ENCODE measurements at regions not wholly inside any gene's neighbourhood (a gene's known extent, or its start where the extent isn't known, plus 50 kb on each side); places are given as distances from the start of the nearest gene placed in this dataset.

DNA sequence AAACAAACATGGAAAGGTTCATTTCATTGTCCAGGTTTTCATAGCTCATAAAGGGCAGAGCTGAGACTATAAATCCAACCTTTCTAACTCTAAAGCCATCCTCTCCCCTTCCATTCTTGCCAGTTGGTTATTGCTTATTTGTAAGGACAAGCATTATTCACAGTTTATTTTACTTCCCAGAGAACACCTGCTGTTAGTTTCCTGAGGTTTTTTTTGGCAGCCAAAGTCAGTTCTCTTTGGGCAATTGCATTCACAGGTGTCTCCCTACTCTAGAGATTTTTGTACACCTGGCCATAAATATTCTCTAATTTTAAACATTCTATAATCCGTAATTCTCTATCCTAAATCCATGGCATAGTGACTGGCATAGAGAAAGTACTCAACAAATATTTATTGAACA is 87.3 kb upstream of the SPHKAP start:
- DNase-seq (ENCODE audit: low read depth) = no peak
- TF ChIP-seq, protein P1, sequence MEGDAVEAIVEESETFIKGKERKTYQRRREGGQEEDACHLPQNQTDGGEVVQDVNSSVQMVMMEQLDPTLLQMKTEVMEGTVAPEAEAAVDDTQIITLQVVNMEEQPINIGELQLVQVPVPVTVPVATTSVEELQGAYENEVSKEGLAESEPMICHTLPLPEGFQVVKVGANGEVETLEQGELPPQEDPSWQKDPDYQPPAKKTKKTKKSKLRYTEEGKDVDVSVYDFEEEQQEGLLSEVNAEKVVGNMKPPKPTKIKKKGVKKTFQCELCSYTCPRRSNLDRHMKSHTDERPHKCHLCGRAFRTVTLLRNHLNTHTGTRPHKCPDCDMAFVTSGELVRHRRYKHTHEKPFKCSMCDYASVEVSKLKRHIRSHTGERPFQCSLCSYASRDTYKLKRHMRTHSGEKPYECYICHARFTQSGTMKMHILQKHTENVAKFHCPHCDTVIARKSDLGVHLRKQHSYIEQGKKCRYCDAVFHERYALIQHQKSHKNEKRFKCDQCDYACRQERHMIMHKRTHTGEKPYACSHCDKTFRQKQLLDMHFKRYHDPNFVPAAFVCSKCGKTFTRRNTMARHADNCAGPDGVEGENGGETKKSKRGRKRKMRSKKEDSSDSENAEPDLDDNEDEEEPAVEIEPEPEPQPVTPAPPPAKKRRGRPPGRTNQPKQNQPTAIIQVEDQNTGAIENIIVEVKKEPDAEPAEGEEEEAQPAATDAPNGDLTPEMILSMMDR (IDR thresholded peaks at IDR 0.05; ENCODE audit: low read length, missing control alignments) = no peak
- H3K4me3 ChIP-seq (replicated peaks; ENCODE audit: low read depth, low read length) = no peak overlapping the region

DNA sequence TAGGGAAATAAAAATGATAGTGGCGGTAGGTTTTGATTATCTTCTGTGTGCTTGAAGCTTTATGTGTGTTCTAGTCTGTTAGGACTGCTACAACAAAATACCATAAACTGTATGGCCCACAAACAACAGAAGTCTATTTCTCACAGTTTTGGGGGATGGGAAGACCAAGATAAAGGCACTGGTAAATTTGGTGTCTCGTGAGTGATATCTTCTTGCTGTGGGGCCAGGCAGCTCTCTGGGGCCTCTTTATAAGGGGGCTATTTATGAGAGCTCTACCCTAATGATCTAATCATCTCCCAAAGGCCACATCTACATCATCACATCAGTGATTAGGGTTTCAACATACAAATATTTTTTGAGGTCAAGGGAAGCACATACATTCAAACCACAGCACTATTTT is 86.8 kb upstream of the SPHKAP start:
- DNase-seq (ENCODE audit: low read depth) = no peak
- TF ChIP-seq, protein P1 (IDR thresholded peaks at IDR 0.05; ENCODE audit: low read length, missing control alignments) = no peak

DNA sequence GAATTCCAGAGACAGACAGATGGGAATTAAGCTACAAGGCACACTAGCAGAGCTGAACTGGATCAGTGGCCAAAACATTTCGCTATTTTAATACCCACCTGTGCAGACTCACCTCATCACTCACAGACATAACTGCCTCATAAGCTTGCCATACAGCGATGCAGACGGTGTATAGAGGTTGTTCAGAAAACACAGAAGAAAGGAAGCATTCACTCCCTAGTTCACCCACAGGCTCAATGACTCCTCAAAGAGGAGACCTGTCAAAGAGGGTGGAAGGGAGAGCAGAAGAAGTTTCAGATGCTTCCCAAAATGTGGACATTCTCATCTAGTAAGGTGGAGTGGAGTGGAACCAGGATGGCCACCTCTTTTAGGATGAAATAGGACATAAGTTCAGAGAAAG is 81.7 kb upstream of the SPHKAP start:
- no peak for DNase-seq (ENCODE audit: low read depth)
- TF ChIP-seq, protein P1 (IDR thresholded peaks at IDR 0.05; ENCODE audit: low read length, missing control alignments) = no peak
- no peak overlapping the region for H3K4me3 ChIP-seq (replicated peaks; ENCODE audit: low read depth, low read length)

More for the DNA sequence above, 86.8 kb upstream of the SPHKAP start:
- no peak overlapping the region for H3K4me3 ChIP-seq (replicated peaks; ENCODE audit: low read depth, low read length)

DNA sequence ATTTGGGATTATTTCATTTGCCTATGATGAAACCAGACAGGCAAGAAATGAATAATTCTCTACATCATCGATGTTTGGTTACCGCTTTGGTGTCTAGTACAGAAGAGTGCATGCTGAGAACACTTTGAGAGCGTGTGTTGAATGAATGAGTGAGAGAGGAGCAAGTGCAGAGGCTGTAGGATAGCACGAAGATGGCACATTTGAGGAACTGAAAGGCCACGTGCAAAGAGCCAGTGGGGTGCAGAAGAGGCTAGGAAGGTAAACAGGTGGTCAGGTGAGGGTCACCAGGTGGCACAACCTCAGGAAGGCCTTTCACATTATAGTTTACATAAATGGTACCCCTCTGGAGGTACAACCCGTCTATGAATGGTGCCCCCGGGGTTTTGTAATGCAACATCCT is 80.1 kb upstream of the SPHKAP start:
- TF ChIP-seq, protein P1 (IDR thresholded peaks at IDR 0.05; ENCODE audit: low read length, missing control alignments) = no peak

DNA sequence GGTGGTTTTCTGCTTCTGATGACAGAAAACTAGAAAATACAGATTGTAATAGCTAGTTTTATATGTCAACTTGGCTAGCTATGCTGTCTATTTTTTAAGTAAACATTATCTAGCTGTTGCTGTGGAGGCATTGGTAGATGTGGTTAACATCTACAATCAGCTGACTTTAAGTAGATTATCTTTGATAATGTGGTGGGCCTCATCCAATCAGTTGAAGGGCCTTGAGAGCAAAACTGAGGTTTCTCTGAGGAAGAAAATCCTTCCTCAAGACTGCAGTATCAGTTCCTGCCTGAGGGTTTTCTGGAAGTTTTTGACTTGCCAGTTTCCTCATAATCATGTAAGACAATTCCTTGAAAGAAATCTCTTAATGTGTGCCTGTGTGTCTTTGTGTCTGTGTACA is 75.9 kb upstream of the SPHKAP start:
- H3K4me3 ChIP-seq (replicated peaks; ENCODE audit: low read depth, low read length) = no peak overlapping the region
- TF ChIP-seq, protein P1 (IDR thresholded peaks at IDR 0.05; ENCODE audit: low read length, missing control alignments) = no peak
- DNase-seq (ENCODE audit: low read depth) = no peak

More for the DNA sequence above, 80.1 kb upstream of the SPHKAP start:
- H3K4me3 ChIP-seq (replicated peaks; ENCODE audit: low read depth, low read length) = no peak overlapping the region
- no peak for DNase-seq (ENCODE audit: low read depth)

GRCh38 chr2:228253752-228254151 is 72.3 kb upstream of the SPHKAP start:
- H3K4me3 ChIP-seq (replicated peaks; ENCODE audit: low read depth, low read length) = no peak overlapping the region
- TF ChIP-seq, protein P1 (IDR thresholded peaks at IDR 0.05; ENCODE audit: low read length, missing control alignments) = no peak
- DNase-seq (ENCODE audit: low read depth) = no peak

DNA sequence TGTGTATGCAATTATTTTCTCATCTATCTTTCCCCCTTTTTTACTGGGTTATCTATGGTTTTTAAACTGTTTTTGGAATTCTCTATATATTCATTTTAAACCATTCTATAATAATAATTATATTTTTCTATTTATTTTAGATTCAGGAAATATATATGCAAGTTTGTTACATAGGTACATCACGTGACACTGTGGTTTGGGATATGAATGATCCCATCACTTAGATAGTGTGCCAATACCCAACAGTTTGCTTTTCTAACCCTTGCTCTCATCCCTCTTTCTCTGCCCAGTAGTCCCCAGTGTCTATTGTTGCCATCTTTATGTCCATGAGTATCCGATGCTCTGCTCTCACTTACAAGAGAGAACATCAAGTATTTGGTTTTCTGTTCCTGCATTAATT is 65.8 kb upstream of the SPHKAP start:
- no peak overlapping the region for H3K4me3 ChIP-seq (replicated peaks; ENCODE audit: low read depth, low read length)
- TF ChIP-seq, protein P1 (IDR thresholded peaks at IDR 0.05; ENCODE audit: low read length, missing control alignments) = no peak
- DNase-seq (ENCODE audit: low read depth) = no peak

Measured in fibroblast of pulmonary artery (primary cell).